Smooth muscle cell (in vitro differentiated cells): ENCODE measurements at regions not wholly inside any gene's neighbourhood (a gene's known extent, or its start where the extent isn't known, plus 50 kb on each side); places are given as distances from the start of the nearest gene placed in this dataset.

ENCODE experiments used
- DNase-seq: peaks from one replicate; lab custom pipeline; 2025; ENCODE audit not compliant: unreplicated experiment; lab: John Stamatoyannopoulos, UW
- H2AFZ ChIP-seq: fragments of 200-600 bp; sonication (generic); 2 replicates; pipeline ENCODE4 v1.6.0; 2016; ENCODE audit warnings: antibody characterized with exemption, low read depth, mild to moderate bottlenecking
- H3F3A ChIP-seq: fragments of 200-600 bp; sonication (generic); 2 replicates; pipeline ENCODE4 v1.6.0; 2017; ENCODE audit warnings: antibody characterized with exemption, low read depth
- H3K27ac ChIP-seq: fragments of 200-600 bp; sonication (generic); 2 replicates; pipeline ENCODE4 v1.5.1; 2016; ENCODE audit warnings: low read depth, mild to moderate bottlenecking
- H3K27me3 ChIP-seq: fragments of 200-600 bp; sonication (generic); 2 replicates; pipeline ENCODE4 v1.6.1; 2016; ENCODE audit warnings: low read depth, mild to moderate bottlenecking
- H3K36me3 ChIP-seq: fragments of 200-600 bp; sonication (generic); 2 replicates; pipeline ENCODE4 v1.5.1; 2016; ENCODE audit warnings: low read depth
- H3K4me1 ChIP-seq: fragments of 200-600 bp; sonication (generic); 2 replicates; pipeline ENCODE4 v1.5.1; 2016; ENCODE audit warnings: low read depth
- H3K4me2 ChIP-seq: fragments of 200-600 bp; sonication (generic); 2 replicates; pipeline ENCODE4 v1.6.0; 2016; ENCODE audit warnings: mild to moderate bottlenecking
- H3K4me3 ChIP-seq: fragments of 200-600 bp; sonication (generic); 2 replicates; pipeline ENCODE4 v1.5.1; 2016; ENCODE audit warnings: mild to moderate bottlenecking
- H3K79me2 ChIP-seq: fragments of 200-600 bp; sonication (generic); 2 replicates; pipeline ENCODE4 v1.6.0; 2016; ENCODE audit warnings: low read depth, mild to moderate bottlenecking
- H3K9ac ChIP-seq: fragments of 200-600 bp; sonication (generic); 2 replicates; pipeline ENCODE4 v1.6.0; 2016; ENCODE audit warnings: low read depth
- H3K9me3 ChIP-seq: fragments of 200-600 bp; sonication (generic); replicated peaks from 2 replicates; pipeline ENCODE4 v1.5.1; 2016; ENCODE audit warnings: low read depth
- H4K20me1 ChIP-seq: fragments of 200-600 bp; sonication (generic); 2 replicates; pipeline ENCODE4 v1.6.0; 2016; ENCODE audit warnings: low read depth
- CTCF ChIP-seq: fragments of 200-600 bp; sonication (generic); IDR thresholded peaks from 2 replicates; pipeline ENCODE4 v1.5.1; 2017; ENCODE audit warnings: borderline replicate concordance, mild to moderate bottlenecking, antibody characterized with exemption; ENCODE audit not compliant: insufficient read depth, poor library complexity, severe bottlenecking
- WGBS: methylation state at CpG from one replicate; pipeline ENCODE4 v1.1.7; 2016; ENCODE audit warnings: low lambda C conversion rate; 5-methylcytosine and 5-hydroxymethylcytosine counted together

GRCh38 chr17:70702683-70703255 lies 533.4 kb downstream of the KCNJ2 start:
- WGBS, result 93% methylated on average over 3 of the region's 3 CpGs
- H3K4me2 ChIP-seq, result no peak overlapping the region

GRCh38 chr17:70709596-70709995 lies 540.3 kb downstream of the KCNJ2 start:
- Histone ChIP-seq H3K27me3 (no peaks in the 10 kb centered on the region), H2AFZ (no peak overlapping the region), H4K20me1 (no peaks in the 10 kb centered on the region), H3K36me3 (no peaks in the 10 kb centered on the region), H3K9ac (no peak overlapping the region), H3K4me1 (no peaks in the 10 kb centered on the region), H3K27ac (no peak overlapping the region), H3F3A (no peaks in the 10 kb centered on the region), H3K79me2 (no peaks in the 10 kb centered on the region), H3K4me3 (no peak overlapping the region), H3K4me2 (no peak overlapping the region), H3K9me3 (no peaks in the 10 kb centered on the region)
- TF ChIP-seq CTCF, result no peak
- WGBS, result 80% methylated on average over 7 of the region's 7 CpGs
- no peak for DNase-seq

More at GRCh38 chr17:70702683-70703255, 533.4 kb downstream of the KCNJ2 start:
- H3K4me1 ChIP-seq, result no peaks in the 10 kb centered on the region
- DNase-seq, result no peak
- H3K9me3 ChIP-seq, result no peaks in the 10 kb centered on the region
- no peak for TF ChIP-seq CTCF
- no peaks in the 10 kb centered on the region for H3K27me3 ChIP-seq
- no peaks in the 10 kb centered on the region for H4K20me1 ChIP-seq
- H3K9ac ChIP-seq, result no peak overlapping the region
- H2AFZ ChIP-seq, result no peak overlapping the region
- H3F3A ChIP-seq, result no peaks in the 10 kb centered on the region
- no peak overlapping the region for H3K4me3 ChIP-seq
- no peak overlapping the region for H3K27ac ChIP-seq
- H3K79me2 ChIP-seq, result no peaks in the 10 kb centered on the region
- H3K36me3 ChIP-seq, result no peaks in the 10 kb centered on the region

- no peaks in the 10 kb centered on the region for H3K27me3 ChIP-seq
- H3K9me3 ChIP-seq, result no peaks in the 10 kb centered on the region
- H3F3A ChIP-seq, result no peaks in the 10 kb centered on the region
- no peaks in the 10 kb centered on the region for H3K36me3 ChIP-seq
- no peak overlapping the region for H3K4me3 ChIP-seq
- H3K27ac ChIP-seq, result no peak overlapping the region
- no peaks in the 10 kb centered on the region for H3K4me1 ChIP-seq
- TF ChIP-seq CTCF, result no peak
- no peak overlapping the region for H3K9ac ChIP-seq
- no peak overlapping the region for H3K4me2 ChIP-seq
- DNase-seq, result no peak
- no peak overlapping the region for H2AFZ ChIP-seq
- no peaks in the 10 kb centered on the region for H4K20me1 ChIP-seq
- no peaks in the 10 kb centered on the region for H3K79me2 ChIP-seq
Measured at GRCh38 chr17:70713694-70714093, 544.4 kb downstream of the KCNJ2 start.

GRCh38 chr17:70716551-70716950 lies 547.2 kb downstream of the KCNJ2 start:
- 93% methylated on average over 3 of the region's 3 CpGs for WGBS
- Histone ChIP-seq H3K36me3 (no peaks in the 10 kb centered on the region), H3K4me3 (no peak overlapping the region), H4K20me1 (no peaks in the 10 kb centered on the region), H3K27ac (no peak overlapping the region), H2AFZ (no peak overlapping the region), H3K9me3 (no peaks in the 10 kb centered on the region), H3F3A (no peaks in the 10 kb centered on the region), H3K4me1 (no peaks in the 10 kb centered on the region), H3K79me2 (no peaks in the 10 kb centered on the region), H3K4me2 (no peak overlapping the region), H3K9ac (no peak overlapping the region), H3K27me3 (no peaks in the 10 kb centered on the region)
- DNase-seq, result no peak
- no peak for TF ChIP-seq CTCF
